ENCODE measurements at regions not wholly inside any gene's neighbourhood (a gene's known extent, or its start where the extent isn't known, plus 50 kb on each side); places are given as distances from the start of the nearest gene placed in this dataset.

DNA sequence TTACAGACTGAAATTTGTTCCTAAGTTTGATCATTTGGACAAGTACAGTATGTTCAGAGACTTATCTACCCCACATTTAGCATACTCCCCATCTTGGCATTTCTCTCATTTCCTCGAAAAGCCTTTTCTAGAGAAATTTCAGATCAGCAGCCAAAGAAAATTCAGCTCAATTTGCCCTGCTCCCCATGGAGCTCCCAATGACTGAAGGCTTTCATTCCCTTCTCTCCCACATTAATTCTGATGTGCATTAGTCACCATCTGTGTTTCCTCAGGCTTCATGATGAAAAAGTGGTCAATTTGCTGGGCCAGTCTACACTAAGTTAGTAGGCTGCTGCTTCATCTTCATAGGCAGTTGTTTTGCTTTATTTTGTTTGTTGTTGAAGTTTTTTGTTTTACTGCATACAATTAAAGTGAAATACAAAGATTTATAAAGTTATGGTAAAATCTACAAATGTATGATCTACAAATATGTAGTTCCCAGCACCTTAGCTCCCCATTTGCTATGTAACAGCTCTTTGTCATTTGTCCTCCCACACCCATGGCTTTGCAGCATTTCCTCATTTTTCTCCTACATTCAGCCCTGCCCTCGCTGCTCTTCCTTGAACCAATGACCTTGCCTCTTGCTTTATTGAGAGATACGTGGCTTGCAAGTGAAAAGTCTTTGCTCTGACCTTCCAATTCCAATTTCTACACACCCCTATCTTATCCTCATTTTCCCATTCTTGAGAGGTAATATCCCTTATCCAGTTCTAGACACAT lies 193.9 kb downstream of the ANAPC10 start:
- DNase-seq, result no peak

DNA sequence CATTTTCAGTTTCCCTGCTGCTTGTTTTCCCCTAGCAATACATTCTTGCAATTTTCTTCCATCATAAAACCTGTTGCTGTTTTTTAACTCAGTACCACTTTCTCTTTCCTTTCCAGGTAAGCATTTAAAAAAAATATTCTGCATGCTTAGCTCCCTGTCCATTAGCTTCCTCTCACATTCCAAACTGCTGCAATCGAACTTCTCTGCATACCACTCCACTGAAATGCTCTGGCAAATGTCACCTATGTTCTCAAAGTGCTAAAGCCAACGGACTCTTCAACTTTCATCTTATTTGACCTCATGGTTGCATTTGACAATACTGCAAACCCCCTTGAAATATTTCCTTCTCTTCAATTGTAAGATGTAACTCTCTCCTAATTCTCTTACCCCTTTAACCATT lies 192.7 kb downstream of the ANAPC10 start:
- DNase-seq, result peak; percentile 65

DNA sequence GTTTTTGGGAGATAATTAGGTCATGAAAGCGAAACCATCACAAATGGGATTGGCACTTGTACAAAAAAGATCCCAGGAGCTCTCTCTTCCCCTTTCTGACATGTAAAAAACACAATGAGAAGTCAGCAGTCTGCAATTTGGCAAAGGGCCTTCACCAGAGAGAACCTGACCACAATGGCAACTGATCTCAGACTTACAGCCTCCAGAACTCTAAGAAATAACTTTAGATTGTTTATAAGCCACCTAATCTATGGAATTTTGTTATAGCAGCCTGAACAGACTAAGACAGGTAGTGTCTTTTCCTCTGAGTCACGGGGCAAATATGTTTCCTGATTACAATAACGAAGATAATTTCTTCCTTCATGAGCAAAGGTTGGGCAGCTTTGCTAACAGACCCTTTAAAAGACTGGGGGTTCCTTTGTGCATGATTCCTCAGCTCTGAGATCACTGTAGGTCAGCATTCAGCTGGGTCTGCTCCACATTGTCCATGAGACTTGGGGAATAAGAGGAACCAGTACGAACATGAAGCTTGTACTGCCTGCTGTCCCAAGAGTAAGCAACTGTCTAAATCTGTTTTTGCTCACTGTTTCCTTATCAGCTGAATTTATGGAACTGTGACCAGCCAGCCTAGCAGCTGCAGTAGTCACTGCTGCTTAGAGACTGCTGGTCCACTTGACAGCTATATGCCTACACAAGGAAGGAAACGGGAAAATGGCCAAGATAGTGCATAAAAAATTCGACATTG lies 191.6 kb downstream of the ANAPC10 start:
- DNase-seq, result peak; percentile 59

DNA sequence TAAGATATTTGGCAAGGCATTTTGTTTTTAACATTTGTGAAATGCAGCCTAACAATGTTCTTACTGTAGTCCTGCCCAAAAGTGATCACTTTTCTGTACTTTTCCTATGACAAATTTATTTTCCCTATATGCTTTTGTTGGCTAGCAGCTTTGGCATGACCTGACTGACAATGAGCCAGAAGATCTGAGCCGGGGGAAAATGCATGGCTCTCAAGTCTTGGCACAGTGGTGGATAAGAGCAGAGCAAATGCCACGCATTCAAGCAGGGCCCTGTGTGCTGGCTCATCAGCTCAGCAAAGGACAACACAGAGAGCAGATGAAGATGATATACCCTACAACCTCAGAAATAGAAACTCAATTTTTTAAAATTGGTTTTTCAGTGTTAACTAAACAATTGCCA lies 187.3 kb downstream of the ANAPC10 start:
- DNase-seq, result no peak
